ENCODE measurements at regions not wholly inside any gene's neighbourhood (a gene's known extent, or its start where the extent isn't known, plus 50 kb on each side); places are given as distances from the start of the nearest gene placed in this dataset.

GRCh38 chr20:7622399-7622961 lies 317.8 kb downstream of the HAO1 start:
- Histone ChIP-seq H3K27me3 (no peaks in the 10 kb centered on the region), H3K4me1 (no peaks in the 10 kb centered on the region), H3K36me3 (no peaks in the 10 kb centered on the region), H3K27ac (no peak overlapping the region), H3K4me3 (no peak overlapping the region), H3K9me3 (no peaks in the 10 kb centered on the region), H3K9ac (ENCODE audit: low read depth in 2 of 2, low read length in 2 of 2) (no peak overlapping the region)
- DNase-seq, result no peak
- TF ChIP-seq, protein P1, sequence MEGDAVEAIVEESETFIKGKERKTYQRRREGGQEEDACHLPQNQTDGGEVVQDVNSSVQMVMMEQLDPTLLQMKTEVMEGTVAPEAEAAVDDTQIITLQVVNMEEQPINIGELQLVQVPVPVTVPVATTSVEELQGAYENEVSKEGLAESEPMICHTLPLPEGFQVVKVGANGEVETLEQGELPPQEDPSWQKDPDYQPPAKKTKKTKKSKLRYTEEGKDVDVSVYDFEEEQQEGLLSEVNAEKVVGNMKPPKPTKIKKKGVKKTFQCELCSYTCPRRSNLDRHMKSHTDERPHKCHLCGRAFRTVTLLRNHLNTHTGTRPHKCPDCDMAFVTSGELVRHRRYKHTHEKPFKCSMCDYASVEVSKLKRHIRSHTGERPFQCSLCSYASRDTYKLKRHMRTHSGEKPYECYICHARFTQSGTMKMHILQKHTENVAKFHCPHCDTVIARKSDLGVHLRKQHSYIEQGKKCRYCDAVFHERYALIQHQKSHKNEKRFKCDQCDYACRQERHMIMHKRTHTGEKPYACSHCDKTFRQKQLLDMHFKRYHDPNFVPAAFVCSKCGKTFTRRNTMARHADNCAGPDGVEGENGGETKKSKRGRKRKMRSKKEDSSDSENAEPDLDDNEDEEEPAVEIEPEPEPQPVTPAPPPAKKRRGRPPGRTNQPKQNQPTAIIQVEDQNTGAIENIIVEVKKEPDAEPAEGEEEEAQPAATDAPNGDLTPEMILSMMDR (IDR thresholded peaks at IDR 0.05), result no peak
- intact Hi-C loops (cut with DNase I), result no loop called here

GRCh38 chr20:7624886-7625285 lies 315.4 kb downstream of the HAO1 start:
- Histone ChIP-seq H3K9ac (ENCODE audit: low read depth in 2 of 2, low read length in 2 of 2) (no peak overlapping the region), H3K27me3 (no peaks in the 10 kb centered on the region), H3K4me1 (no peaks in the 10 kb centered on the region), H3K27ac (no peak overlapping the region), H3K9me3 (no peaks in the 10 kb centered on the region), H3K4me3 (no peak overlapping the region), H3K36me3 (no peaks in the 10 kb centered on the region)
- TF ChIP-seq, protein P1 (IDR thresholded peaks at IDR 0.05), result no peak
- intact Hi-C loops (cut with DNase I), result no loop called here
- no peak for DNase-seq

GRCh38 chr20:7627734-7628663 lies 312.3 kb downstream of the HAO1 start:
- Histone ChIP-seq H3K4me1 (no peaks in the 10 kb centered on the region), H3K27me3 (no peaks in the 10 kb centered on the region), H3K9ac (ENCODE audit: low read depth in 2 of 2, low read length in 2 of 2) (no peak overlapping the region), H3K36me3 (no peaks in the 10 kb centered on the region), H3K27ac (no peak overlapping the region), H3K9me3 (no peaks in the 10 kb centered on the region), H3K4me3 (no peak overlapping the region)
- intact Hi-C loops (cut with DNase I), result no loop called here
- TF ChIP-seq, protein P1 (IDR thresholded peaks at IDR 0.05), result no peak
- no peak for DNase-seq

- Histone ChIP-seq H3K9me3 (no peaks in the 10 kb centered on the region), H3K27ac (no peak overlapping the region), H3K36me3 (no peaks in the 10 kb centered on the region), H3K4me1 (no peaks in the 10 kb centered on the region), H3K4me3 (no peak overlapping the region), H3K9ac (ENCODE audit: low read depth in 2 of 2, low read length in 2 of 2) (no peak overlapping the region), H3K27me3 (no peaks in the 10 kb centered on the region)
- TF ChIP-seq, protein P1 (IDR thresholded peaks at IDR 0.05), result no peak
- DNase-seq, result no peak
- intact Hi-C loops (cut with DNase I), result no loop called here
Measured at GRCh38 chr20:7629880-7630279, 310.4 kb downstream of the HAO1 start.

DNA sequence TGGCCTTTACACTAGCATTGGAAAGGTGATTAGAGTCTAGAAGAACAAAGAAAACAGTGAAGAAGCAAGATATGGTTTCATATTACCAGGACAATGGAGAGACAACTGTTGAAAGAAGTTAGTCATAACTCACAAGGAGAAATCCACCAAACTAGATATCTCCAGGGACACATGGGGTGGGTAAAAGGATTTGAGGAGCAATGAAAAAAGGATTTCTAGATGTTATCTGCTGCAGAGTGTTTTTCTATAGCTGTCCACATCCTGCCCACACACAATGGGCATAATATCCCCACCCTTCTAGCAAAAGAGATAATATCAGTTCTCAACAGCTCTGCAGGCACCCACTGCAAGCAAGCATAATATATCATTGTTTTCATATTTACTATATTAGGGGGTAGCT lies 303.1 kb downstream of the HAO1 start:
- DNase-seq, result no peak
- H3K4me1 ChIP-seq, result no peaks in the 10 kb centered on the region
- no peak overlapping the region for H3K4me3 ChIP-seq
- intact Hi-C loops (cut with DNase I), result no loop called here
- no peak overlapping the region for H3K9ac ChIP-seq (ENCODE audit: low read depth in 2 of 2, low read length in 2 of 2)
- TF ChIP-seq, protein P1 (IDR thresholded peaks at IDR 0.05), result no peak
- H3K9me3 ChIP-seq, result no peaks in the 10 kb centered on the region
- H3K27me3 ChIP-seq, result no peaks in the 10 kb centered on the region
- H3K27ac ChIP-seq, result no peak overlapping the region
- H3K36me3 ChIP-seq, result no peaks in the 10 kb centered on the region

All from colonic mucosa (tissue), 4 donors.